H1 (cell line): ENCODE measurements at regions not wholly inside any gene's neighbourhood (a gene's known extent, or its start where the extent isn't known, plus 50 kb on each side); places are given as distances from the start of the nearest gene placed in this dataset.

Experiments used
- CTCF ChIA-PET: fragments of 300-600 bp; sonication (Branson Sonifier 250); formaldehyde crosslinking; loops from one replicate; lab custom pipeline; 2021; ENCODE audit not compliant: partially characterized antibody; lab: Charles Lee
- POLR2A ChIA-PET: fragments of 300-600 bp; sonication (Branson Sonifier 250); formaldehyde crosslinking; loops from one replicate; lab custom pipeline; 2021; ENCODE audit warnings: inconsistent platforms; ENCODE audit not compliant: partially characterized antibody; lab: Charles Lee
- DNase-seq, 2 experiments: peaks; one replicate each; pipeline versions ENCODE4 v3.0.0 to v3.0.0-alpha.2; 2010 to 2022; ENCODE audit warnings: low spot score in 2 of 2, low read depth in 1 of 2, mixed read lengths in 1 of 2
- FAIRE-seq: peaks from 2 replicates; lab custom pipeline; 2011; peaks lifted over from hg19 to GRCh38; lab: Jason Lieb, UNC
- H2AFZ ChIP-seq: 2 replicates; pipeline ENCODE4 v1.8.1; 2012; ENCODE audit warnings: low read length, inconsistent platforms
- H2AK5ac ChIP-seq: 2 replicates; pipeline ENCODE4 v1.6.1; 2013; ENCODE audit warnings: low read depth, low read length
- H2BK120ac ChIP-seq: replicated peaks from 2 replicates; pipeline ENCODE3; 2013; ENCODE audit warnings: low read depth, low read length, inconsistent platforms
- H2BK12ac ChIP-seq: 2 replicates; pipeline ENCODE4 v1.6.1; 2013; ENCODE audit warnings: low read depth, low read length
- H2BK15ac ChIP-seq: 2 replicates; pipeline ENCODE4 v1.6.1; 2013; ENCODE audit warnings: low read length
- H2BK20ac ChIP-seq: 2 replicates; pipeline ENCODE4 v1.6.1; 2013; ENCODE audit warnings: low read length
- H2BK5ac ChIP-seq: 2 replicates; pipeline ENCODE4 v1.6.1; 2013; ENCODE audit warnings: low read depth, low read length
- H3K14ac ChIP-seq: 2 replicates; pipeline ENCODE4 v1.6.1; 2013; ENCODE audit warnings: inconsistent platforms; ENCODE audit not compliant: insufficient read length
- H3K18ac ChIP-seq: 2 replicates; pipeline ENCODE4 v1.6.1; 2013; ENCODE audit warnings: low read length; ENCODE audit errors: extremely low read depth
- H3K23ac ChIP-seq: 2 replicates; pipeline ENCODE4 v1.6.1; 2013; ENCODE audit warnings: inconsistent platforms; ENCODE audit not compliant: insufficient read length
- H3K23me2 ChIP-seq: 2 replicates; pipeline ENCODE4 v1.6.1; 2013; ENCODE audit warnings: low read depth, low read length
- H3K27ac ChIP-seq: 2 replicates; pipeline ENCODE4 v1.6.1; 2011; ENCODE audit warnings: low read depth, low read length, inconsistent platforms
- H3K27me3 ChIP-seq, 4 experiments: replicated peaks in 1 of 4; 1 replicate in 1 of 4; 2 replicates in 3 of 4; pipeline versions ENCODE4 v1.6.1 to v1.8.1; 2011 to 2013; ENCODE audit warnings: low read length in 3 of 4, mild to moderate bottlenecking in 3 of 4, inconsistent platforms in 2 of 4, mixed read lengths in 2 of 4, moderate library complexity in 1 of 4; ENCODE audit not compliant: control insufficient read depth in 3 of 4, insufficient read depth in 3 of 4; ENCODE audit errors: extremely low read depth in 1 of 4
- H3K36me3 ChIP-seq, 4 experiments: 2 replicates each; pipeline versions ENCODE4 v1.6.1 to v1.8.1; 2011 to 2013; ENCODE audit warnings: mild to moderate bottlenecking in 4 of 4, low read length in 3 of 4, moderate library complexity in 2 of 4, control low read depth in 1 of 4, inconsistent platforms in 1 of 4; ENCODE audit not compliant: insufficient read depth in 4 of 4, control insufficient read depth in 2 of 4
- H3K4ac ChIP-seq: replicated peaks from 2 replicates; pipeline ENCODE3; 2013; ENCODE audit warnings: low read length, low read depth, mixed read lengths, inconsistent platforms; ENCODE audit not compliant: insufficient read length
- H3K4me1 ChIP-seq, 4 experiments: replicated peaks in 1 of 4; 1 replicate in 1 of 4; 2 replicates in 3 of 4; pipeline versions ENCODE4 v1.6.1 to v1.8.1; 2011 to 2013; ENCODE audit warnings: low read length in 3 of 4, inconsistent platforms in 2 of 4, mixed read lengths in 1 of 4; ENCODE audit not compliant: insufficient read depth in 4 of 4, control insufficient read depth in 3 of 4
- H3K4me2 ChIP-seq, 2 experiments: 2 replicates each; pipeline versions ENCODE4 v1.6.1 to v1.8.1; 2011 to 2013; ENCODE audit warnings: low read depth in 2 of 2, low read length in 2 of 2, control low read depth in 1 of 2, inconsistent platforms in 1 of 2, mild to moderate bottlenecking in 1 of 2; ENCODE audit not compliant: insufficient read depth in 1 of 2
- H3K4me3 ChIP-seq, 4 experiments: fragments of 200-600, 300-600 bp in 1 of 4; sonication (generic), shearing (Covaris generic), sonication (Bioruptor Twin) in 1 of 4; 2 replicates each; pipeline versions ENCODE4 v1.5.1 to v1.8.1; 2011 to 2016; ENCODE audit warnings: low read length in 4 of 4, low read depth in 3 of 4, control low read depth in 2 of 4, inconsistent platforms in 2 of 4, mild to moderate bottlenecking in 2 of 4, mixed read lengths in 1 of 4, moderate library complexity in 1 of 4; ENCODE audit not compliant: insufficient read depth in 2 of 4; ENCODE audit errors: extremely low read depth in 1 of 4
- H3K56ac ChIP-seq: replicated peaks from 2 replicates; pipeline ENCODE3; 2013; ENCODE audit warnings: low read depth, mild to moderate bottlenecking, mixed read lengths, low read length, inconsistent platforms; ENCODE audit not compliant: insufficient read length
- H3K79me1 ChIP-seq: 2 replicates; pipeline ENCODE4 v1.6.1; 2013; ENCODE audit warnings: low read depth, low read length, control low read depth
- H3K79me2 ChIP-seq, 2 experiments: 2 replicates each; pipeline versions ENCODE4 v1.6.1 to v1.8.1; 2012 to 2013; ENCODE audit warnings: low read length in 2 of 2, mild to moderate bottlenecking in 2 of 2, inconsistent platforms in 1 of 2; ENCODE audit not compliant: insufficient read depth in 2 of 2, control insufficient read depth in 1 of 2
- H3K9ac ChIP-seq, 4 experiments: replicated peaks in 1 of 4; 1 replicate in 1 of 4; 2 replicates in 3 of 4; pipeline versions ENCODE4 v1.6.1 to v1.8.1; 2011 to 2013; ENCODE audit warnings: low read depth in 3 of 4, low read length in 3 of 4, control low read depth in 2 of 4, mild to moderate bottlenecking in 2 of 4, moderate library complexity in 2 of 4, inconsistent platforms in 1 of 4; ENCODE audit errors: extremely low read depth in 1 of 4
- H3K9me3 ChIP-seq, 2 experiments: 2 replicates each; pipeline versions ENCODE4 v1.6.1 to v1.8.1; 2012 to 2013; ENCODE audit warnings: mild to moderate bottlenecking in 2 of 2, moderate library complexity in 2 of 2, control low read depth in 1 of 2, inconsistent platforms in 1 of 2, low read depth in 1 of 2, low read length in 1 of 2, mixed read lengths in 1 of 2; ENCODE audit not compliant: insufficient read depth in 2 of 2
- H4K20me1 ChIP-seq, 2 experiments: replicated peaks in 1 of 2; 2 replicates each; pipeline versions ENCODE3 to v1.8.1; 2011 to 2013; ENCODE audit warnings: inconsistent platforms in 2 of 2, low read length in 2 of 2, mild to moderate bottlenecking in 1 of 2; ENCODE audit not compliant: insufficient read depth in 2 of 2, control insufficient read depth in 1 of 2
- H4K5ac ChIP-seq: 2 replicates; pipeline ENCODE4 v1.6.1; 2013; ENCODE audit warnings: low read length, low read depth, mixed read lengths, inconsistent platforms; ENCODE audit not compliant: insufficient read length
- H4K8ac ChIP-seq: 2 replicates; pipeline ENCODE4 v1.8.0; 2013; ENCODE audit warnings: mild to moderate bottlenecking, moderate library complexity, low read length, inconsistent platforms; ENCODE audit not compliant: insufficient read depth; ENCODE audit errors: extremely low read depth
- H4K91ac ChIP-seq: replicated peaks from 2 replicates; pipeline ENCODE3; 2013; ENCODE audit warnings: low read length, mixed read lengths, inconsistent platforms; ENCODE audit not compliant: insufficient read length
- CEBPB ChIP-seq: IDR thresholded peaks from 2 replicates; pipeline ENCODE4 v1.6.1; 2012; ENCODE audit warnings: low read depth, low read length
- SAP30 ChIP-seq: fragments of 300-600 bp; sonication (generic); IDR thresholded peaks from 2 replicates; pipeline ENCODE4 v1.7.1; 2012; ENCODE audit warnings: low read length, moderate library complexity, mild to moderate bottlenecking, inconsistent platforms; ENCODE audit not compliant: insufficient read depth, insufficient replicate concordance
- WGBS, 2 experiments: shearing (Covaris generic) in 1 of 2; methylation state at CpG; one replicate each; pipeline versions ENCODE4 v1.1.6 to v1.1.7; 2013 to 2015; ENCODE audit warnings: low lambda C conversion rate in 2 of 2, mixed read lengths in 2 of 2, inconsistent platforms in 1 of 2, low coverage in 1 of 2, missing lambda C conversion rate in 1 of 2; ENCODE audit not compliant: insufficient replicate concordance in 2 of 2, insufficient coverage in 1 of 2, insufficient read length in 1 of 2; ENCODE audit errors: extremely low coverage in 1 of 2, missing lambda C conversion rate in 1 of 2; 5-methylcytosine and 5-hydroxymethylcytosine counted together

DNA sequence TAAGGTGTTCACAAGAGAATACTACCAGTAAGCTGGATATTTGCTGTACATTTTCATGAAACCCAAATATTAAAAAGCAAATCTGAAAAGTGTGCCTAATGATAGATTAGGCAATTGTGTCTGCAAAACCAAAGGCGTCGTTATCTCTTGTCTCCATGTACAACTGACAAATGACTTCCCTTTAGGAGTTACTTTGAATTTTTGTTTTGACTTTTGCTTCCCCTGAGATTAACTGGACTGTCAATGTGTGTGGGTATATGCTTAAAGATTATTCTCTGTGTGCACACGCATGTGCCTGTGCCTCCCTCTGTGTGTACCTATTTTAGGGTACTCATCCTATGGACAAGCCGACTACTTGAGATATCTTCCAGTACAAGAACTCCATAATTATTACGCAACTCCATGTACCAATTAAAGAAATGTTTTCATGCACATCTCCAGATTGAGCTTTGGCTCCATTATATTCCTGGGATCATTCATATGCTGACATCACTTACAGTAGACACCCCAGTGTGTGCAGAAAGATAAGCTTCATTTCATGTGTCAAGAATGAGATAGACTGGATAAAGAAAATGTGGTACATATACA is 431.2 kb upstream of the ADAMTS9 start:
- ChIA-PET CTCF (no interaction called here), POLR2A (no interaction called here)
- H2BK15ac ChIP-seq: no peak overlapping the region
- no peak overlapping the region for H3K9ac ChIP-seq
- no peaks in the 10 kb centered on the region for H3K79me2 ChIP-seq
- no peaks in the 10 kb centered on the region for H4K20me1 ChIP-seq
- DNase-seq (no peak), FAIRE-seq (no peak)
- H3K27ac ChIP-seq: no peak overlapping the region
- no peak overlapping the region for H3K18ac ChIP-seq
- no peak overlapping the region for H3K4me3 ChIP-seq
- H2AFZ ChIP-seq: no peak overlapping the region
- H2AK5ac ChIP-seq: no peak overlapping the region
- no peak overlapping the region for H3K4ac ChIP-seq
- no peak overlapping the region for H2BK120ac ChIP-seq
- H4K5ac ChIP-seq: no peak overlapping the region
- H3K56ac ChIP-seq: no peak overlapping the region
- no peaks in the 10 kb centered on the region for H3K27me3 ChIP-seq
- H3K4me1 ChIP-seq: no peaks in the 10 kb centered on the region
- no peaks in the 10 kb centered on the region for H3K79me1 ChIP-seq
- no peaks in the 10 kb centered on the region for H3K23me2 ChIP-seq
- H3K23ac ChIP-seq: no peak overlapping the region
- WGBS, 2 experiments: 96% methylated on average over 5 of the region's 5 CpGs; no CpG with 5 or more reads in 1 of the 2 experiments
- H3K9me3 ChIP-seq: peaks cover 15 to 19% of the 10 kb centered on the region in 2 experiments
- no peak overlapping the region for H4K91ac ChIP-seq
- TF ChIP-seq CEBPB (peak; percentile 65; the same call in 1 of the 2 replicates), SAP30 (no peak)
- H3K14ac ChIP-seq: no peak overlapping the region
- H4K8ac ChIP-seq: no peak overlapping the region
- no peak overlapping the region for H2BK5ac ChIP-seq
- no peak overlapping the region for H2BK12ac ChIP-seq
- H3K4me2 ChIP-seq: no peak overlapping the region
- H2BK20ac ChIP-seq: no peak overlapping the region
- no peaks in the 10 kb centered on the region for H3K36me3 ChIP-seq
